Mucosa of descending colon (tissue), 3 donors: ENCODE measurements at regions not wholly inside any gene's neighbourhood (a gene's known extent, or its start where the extent isn't known, plus 50 kb on each side); places are given as distances from the start of the nearest gene placed in this dataset.
A peak's percentile ranks its signal among the peaks of the same experiment; 100 is the strongest.
"Not testable (repeated sequence)": the region's sequence is repeated elsewhere in the genome, so short reads cannot be mapped to it uniquely, and the experiment has no call there.

ENCODE experiments used
- ATAC-seq: fragments of 200-7000 bp; cut with Tn5 transposase; one replicate; pipeline ENCODE4 v1.9.1; 2020; ENCODE audit warnings: mild to moderate bottlenecking, moderate library complexity
- DNase-seq, 3 donors: peaks; one replicate each; pipeline ENCODE4 v3.0.0-alpha.2; 2020
- H3K36me3 ChIP-seq: fragments of 200-600 bp; one replicate; pipeline ENCODE4 v1.8.0; 2021; ENCODE audit warnings: low read depth, mild to moderate bottlenecking
- H3K4me1 ChIP-seq: fragments of 200-600 bp; one replicate; pipeline ENCODE4 v1.8.0; 2021; ENCODE audit warnings: low read depth, mild to moderate bottlenecking
- H3K4me3 ChIP-seq: fragments of 200-600 bp; one replicate; pipeline ENCODE4 v1.8.0; 2021; ENCODE audit warnings: mild to moderate bottlenecking
- H3K9me3 ChIP-seq: fragments of 200-600 bp; one replicate; pipeline ENCODE4 v1.8.0; 2021; ENCODE audit warnings: mild to moderate bottlenecking
- CTCF ChIP-seq: fragments of 200-600 bp; IDR thresholded peaks from one replicate; pipeline ENCODE4 v1.8.0; 2022; ENCODE audit warnings: antibody characterized with exemption, mild to moderate bottlenecking
- intact Hi-C, 2 donors: fragments of 100-400 bp; cut with DNase I in 1 of 2; cut with micrococcal nuclease in 1 of 2; formaldehyde crosslinking; loops; one replicate each; pipeline versions ENCODE4 v1.11.0 to v1.11.1; 2022; cut with DNase I, micrococcal nuclease
- donor health status: DM: no; HTN: no; CAD: no; lungs with moderate emphysema.
- donor health status: DM: no; HTN: no; CAD: no.
- donor health status: DM: no; HTN: yes; CAD: no.

GRCh38 chr12:19915392-19916195 is 452.7 kb upstream of the PDE3A start:
- intact Hi-C loops, result no loop called here
- peak in 1 of 3 donors; percentile 56 for DNase-seq
- peak; percentile 51 for ATAC-seq
- peak; percentile 37 for TF ChIP-seq CTCF
- H3K9me3 ChIP-seq, result no peaks in the 10 kb centered on the region
- H3K4me3 ChIP-seq, result no peak overlapping the region
- peaks cover 3% of the 10 kb centered on the region for H3K4me1 ChIP-seq
- no peaks in the 10 kb centered on the region for H3K36me3 ChIP-seq

GRCh38 chr12:19916196-19916753 is 452.1 kb upstream of the PDE3A start:
- intact Hi-C loops, result no loop called here
- no peak for DNase-seq
- Histone ChIP-seq H3K9me3 (no peaks in the 10 kb centered on the region), H3K4me3 (no peak overlapping the region), H3K36me3 (no peaks in the 10 kb centered on the region), H3K4me1 (peaks cover 3% of the 10 kb centered on the region)
- TF ChIP-seq CTCF, result no peak
- no peak for ATAC-seq

- TF ChIP-seq CTCF, result no peak
- H3K4me1 ChIP-seq, result peaks cover 3% of the 10 kb centered on the region
- no peaks in the 10 kb centered on the region for H3K36me3 ChIP-seq
- no peak for DNase-seq
- no peak overlapping the region for H3K4me3 ChIP-seq
- no peaks in the 10 kb centered on the region for H3K9me3 ChIP-seq
- no peak for ATAC-seq
- intact Hi-C loops, result no loop called here
Observed at GRCh38 chr12:19916974-19917373, 451.4 kb upstream of the PDE3A start.

GRCh38 chr12:19921716-19922115 is 446.6 kb upstream of the PDE3A start:
- H3K36me3 ChIP-seq, DNase-seq, ATAC-seq, H3K9me3 ChIP-seq, H3K4me1 ChIP-seq, H3K4me3 ChIP-seq, intact Hi-C loops: not testable (repeated sequence)

GRCh38 chr12:19922717-19923116 is 445.6 kb upstream of the PDE3A start:
- no peak for TF ChIP-seq CTCF
- H3K4me1 ChIP-seq, result no peaks in the 10 kb centered on the region
- intact Hi-C loops, result no loop called here
- DNase-seq, result no peak
- H3K9me3 ChIP-seq, result no peaks in the 10 kb centered on the region
- no peaks in the 10 kb centered on the region for H3K36me3 ChIP-seq
- ATAC-seq, result no peak
- H3K4me3 ChIP-seq, result no peak overlapping the region

- Histone ChIP-seq H3K4me3 (no peak overlapping the region), H3K4me1 (no peaks in the 10 kb centered on the region), H3K9me3 (no peaks in the 10 kb centered on the region), H3K36me3 (no peaks in the 10 kb centered on the region)
- TF ChIP-seq CTCF, result no peak
- no peak for DNase-seq
- ATAC-seq, result no peak
- intact Hi-C loops, result no loop called here
Observed at GRCh38 chr12:19924360-19924759, 444.0 kb upstream of the PDE3A start.
